PC-3 (cell line): ENCODE measurements at regions not wholly inside any gene's neighbourhood (a gene's known extent, or its start where the extent isn't known, plus 50 kb on each side); places are given as distances from the start of the nearest gene placed in this dataset.
A peak's percentile ranks its signal among the peaks of the same experiment; 100 is the strongest.

Experiments
- ATAC-seq: fragments of 200-7000 bp; cut with Tn5 transposase; 2 replicates; pipeline ENCODE4 v1.9.1; 2020; ENCODE audit warnings: mild to moderate bottlenecking, moderate library complexity
- BruUV-seq: library from RNA; stranded (reverse); fragments of 400-500 nt; replicated peaks from 2 replicates; lab custom pipeline; 2021; lab: Mats Ljungman, UMichigan
- CTCF ChIA-PET: fragments of 300-600 bp; sonication (Branson Sonifier 250); formaldehyde crosslinking; loops from one replicate; lab custom pipeline; 2022; ENCODE audit warnings: antibody characterized with exemption; lab: Charles Lee
- POLR2A ChIA-PET: fragments of 300-600 bp; sonication (Branson Sonifier 250); formaldehyde crosslinking; loops from one replicate; lab custom pipeline; 2022; ENCODE audit warnings: antibody characterized with exemption; ENCODE audit not compliant: unreplicated experiment; lab: Charles Lee
- DNase-seq: peaks from one replicate; pipeline ENCODE4 v3.0.0-alpha.2; 2015
- H2AFZ ChIP-seq: fragments of 300-600 bp; sonication (generic); 2 replicates; pipeline ENCODE4 v1.6.0; 2016; ENCODE audit warnings: antibody characterized with exemption, low read length
- H3F3A ChIP-seq: fragments of 300-600 bp; sonication (generic); one replicate; pipeline ENCODE4 v1.6.0; 2017; ENCODE audit warnings: antibody characterized with exemption, low read length, control low read depth, mild to moderate bottlenecking; ENCODE audit not compliant: unreplicated experiment
- H3K27ac ChIP-seq: fragments of 300-600 bp; sonication (generic); 2 replicates; pipeline ENCODE4 v1.5.1; 2016; ENCODE audit warnings: mild to moderate bottlenecking, low read length
- H3K27me3 ChIP-seq: fragments of 300-600 bp; sonication (generic); 2 replicates; pipeline ENCODE4 v1.6.1; 2016; ENCODE audit warnings: low read length, mixed read lengths
- H3K36me3 ChIP-seq: fragments of 300-600 bp; sonication (generic); 2 replicates; pipeline ENCODE4 v1.6.1; 2016; ENCODE audit warnings: low read depth, mixed run types, low read length, mixed read lengths
- H3K4me1 ChIP-seq: fragments of 300-600 bp; sonication (generic); 2 replicates; pipeline ENCODE4 v1.5.1; 2016; ENCODE audit warnings: low read length; ENCODE audit not compliant: insufficient read depth
- H3K4me2 ChIP-seq: fragments of 300-600 bp; sonication (generic); 2 replicates; pipeline ENCODE4 v1.6.0; 2016; ENCODE audit warnings: low read length
- H3K4me3 ChIP-seq: fragments of 300-600 bp; sonication (generic); 2 replicates; pipeline ENCODE4 v1.5.1; 2016; ENCODE audit warnings: mild to moderate bottlenecking, low read length, mixed read lengths
- H3K79me2 ChIP-seq: fragments of 300-600 bp; sonication (generic); 2 replicates; pipeline ENCODE4 v1.6.1; 2017; ENCODE audit warnings: low read length, mixed read lengths
- H3K9ac ChIP-seq: fragments of 300-600 bp; sonication (generic); 2 replicates; pipeline ENCODE4 v1.6.0; 2016; ENCODE audit warnings: mild to moderate bottlenecking, low read length
- H3K9me2 ChIP-seq: fragments of 300-600 bp; sonication (generic); replicated peaks from 2 replicates; pipeline ENCODE4 v1.6.1; 2016; ENCODE audit warnings: mixed run types, low read length, mixed read lengths
- H3K9me3 ChIP-seq: fragments of 300-600 bp; sonication (generic); 2 replicates; pipeline ENCODE4 v1.6.1; 2016; ENCODE audit warnings: low read length, mixed read lengths
- H4K20me1 ChIP-seq: fragments of 300-600 bp; sonication (generic); 2 replicates; pipeline ENCODE4 v1.6.1; 2016; ENCODE audit warnings: low read length, mixed read lengths
- CTCF ChIP-seq: fragments of 300-600 bp; sonication (generic); conservative IDR thresholded peaks from 2 replicates; pipeline ENCODE4 v1.5.1; 2017; ENCODE audit warnings: antibody characterized with exemption, low read depth, mild to moderate bottlenecking, low read length
- EZH2 ChIP-seq: fragments of 300-600 bp; sonication (generic); IDR thresholded peaks from one replicate; pipeline ENCODE4 v1.6.1; 2017; ENCODE audit warnings: antibody characterized with exemption, mild to moderate bottlenecking, low read length; ENCODE audit not compliant: unreplicated experiment
- EZH2phosphoT487 ChIP-seq: fragments of 300-600 bp; sonication (generic); IDR thresholded peaks from 2 replicates; pipeline ENCODE4 v1.6.1; 2018; ENCODE audit warnings: mild to moderate bottlenecking, antibody characterized with exemption, low read length, borderline replicate concordance
- intact Hi-C: fragments of 100-400 bp; cut with micrococcal nuclease; formaldehyde crosslinking; loops from 2 replicates; pipeline ENCODE4 v1.9.0; 2023

GRCh38 chr11:109892321-109892794 lies 200.8 kb upstream of the ZC3H12C start:
- TF ChIP-seq EZH2 (no peak), EZH2phosphoT487 (no peak), CTCF (no peak)
- H3K79me2 ChIP-seq = no peaks in the 10 kb centered on the region
- DNase-seq = peak; percentile 34

GRCh38 chr11:109894242-109894641 lies 198.9 kb upstream of the ZC3H12C start:
- Histone ChIP-seq H4K20me1 (no peaks in the 10 kb centered on the region), H3K27me3 (peaks cover 15% of the 10 kb centered on the region; the same call in 1 of the 2 replicates), H3K4me3 (no peak overlapping the region), H3F3A (no peaks in the 10 kb centered on the region), H3K27ac (no peak overlapping the region), H3K9ac (no peak overlapping the region), H3K79me2 (no peaks in the 10 kb centered on the region), H3K9me2 (no peaks in the 10 kb centered on the region), H3K9me3 (no peaks in the 10 kb centered on the region), H3K4me2 (no peak overlapping the region), H2AFZ (no peak overlapping the region), H3K36me3 (no peaks in the 10 kb centered on the region), H3K4me1 (no peaks in the 10 kb centered on the region)
- BruUV-seq = no TSS peak
- ATAC-seq (no peak), DNase-seq (no peak)
- intact Hi-C loops = no loop called here
- CTCF ChIA-PET = no interaction called here
- POLR2A ChIA-PET = no interaction called here
- TF ChIP-seq CTCF = no peak
- TF ChIP-seq EZH2 = no peak
- no peak for TF ChIP-seq EZH2phosphoT487

More at GRCh38 chr11:109892321-109892794, 200.8 kb upstream of the ZC3H12C start:
- H3K9ac ChIP-seq = no peak overlapping the region
- no peaks in the 10 kb centered on the region for H3K9me2 ChIP-seq
- H3K9me3 ChIP-seq = no peaks in the 10 kb centered on the region
- no peak overlapping the region for H2AFZ ChIP-seq
- peaks cover 20% of the 10 kb centered on the region; the same call in 1 of the 2 replicates for H3K27me3 ChIP-seq
- CTCF ChIA-PET = no interaction called here
- peak; percentile 33; the same call in 1 of the 2 replicates for ATAC-seq
- no peak overlapping the region for H3K27ac ChIP-seq
- no peaks in the 10 kb centered on the region for H4K20me1 ChIP-seq
- intact Hi-C loops = no loop called here
- H3K36me3 ChIP-seq = no peaks in the 10 kb centered on the region
- H3K4me2 ChIP-seq = no peak overlapping the region
- no peak overlapping the region for H3K4me3 ChIP-seq
- POLR2A ChIA-PET = no interaction called here
- no TSS peak for BruUV-seq
- no peaks in the 10 kb centered on the region for H3K4me1 ChIP-seq
- no peaks in the 10 kb centered on the region for H3F3A ChIP-seq

- TF ChIP-seq EZH2 = no peak
- no peak for TF ChIP-seq CTCF
- TF ChIP-seq EZH2phosphoT487 = no peak
- Histone ChIP-seq H2AFZ (no peak overlapping the region), H3K9me3 (no peaks in the 10 kb centered on the region), H4K20me1 (no peaks in the 10 kb centered on the region), H3K27me3 (peaks cover 8% of the 10 kb centered on the region; the same call in 1 of the 2 replicates), H3K9me2 (no peaks in the 10 kb centered on the region), H3F3A (no peaks in the 10 kb centered on the region), H3K4me1 (no peaks in the 10 kb centered on the region), H3K36me3 (no peaks in the 10 kb centered on the region), H3K27ac (no peak overlapping the region), H3K79me2 (no peaks in the 10 kb centered on the region), H3K4me3 (no peak overlapping the region), H3K4me2 (no peak overlapping the region), H3K9ac (no peak overlapping the region)
- no TSS peak for BruUV-seq
- ATAC-seq (no peak), DNase-seq (no peak)
- ChIA-PET CTCF (no interaction called here), POLR2A (no interaction called here)
- intact Hi-C loops = no loop called here
Observed at GRCh38 chr11:109898592-109898991, 194.6 kb upstream of the ZC3H12C start.
